Transverse colon (tissue), 4 donors: ENCODE measurements at regions not wholly inside any gene's neighbourhood (a gene's known extent, or its start where the extent isn't known, plus 50 kb on each side); places are given as distances from the start of the nearest gene placed in this dataset.

ENCODE experiments used
- POLR2A ChIP-seq: fragments of 450-650 bp; IDR thresholded peaks from one replicate; pipeline ENCODE4 v1.6.1; 2016; ENCODE audit warnings: antibody characterized with exemption, mild to moderate bottlenecking, moderate library complexity
- POLR2AphosphoS5 ChIP-seq, 3 donors: sonication (generic); formaldehyde crosslinking; IDR thresholded peaks; one replicate each; pipeline ENCODE4 v1.6.1; 2016; ENCODE audit warnings: antibody characterized with exemption in 3 of 3
- TF ChIP-seq, protein P1 (sequence below), 5 experiments: fragments of 200-600 bp in 3 of 5; fragments of 450-650 bp in 2 of 5; sonication (generic) in 3 of 5; IDR thresholded peaks; 1 replicate in 2 of 5; 2 replicates in 3 of 5; pipeline ENCODE4 v1.5.1; 2016 to 2017; ENCODE audit warnings: antibody characterized with exemption in 5 of 5, inconsistent platforms in 3 of 5, mild to moderate bottlenecking in 2 of 5, moderate library complexity in 1 of 5

- TF ChIP-seq, protein P1, sequence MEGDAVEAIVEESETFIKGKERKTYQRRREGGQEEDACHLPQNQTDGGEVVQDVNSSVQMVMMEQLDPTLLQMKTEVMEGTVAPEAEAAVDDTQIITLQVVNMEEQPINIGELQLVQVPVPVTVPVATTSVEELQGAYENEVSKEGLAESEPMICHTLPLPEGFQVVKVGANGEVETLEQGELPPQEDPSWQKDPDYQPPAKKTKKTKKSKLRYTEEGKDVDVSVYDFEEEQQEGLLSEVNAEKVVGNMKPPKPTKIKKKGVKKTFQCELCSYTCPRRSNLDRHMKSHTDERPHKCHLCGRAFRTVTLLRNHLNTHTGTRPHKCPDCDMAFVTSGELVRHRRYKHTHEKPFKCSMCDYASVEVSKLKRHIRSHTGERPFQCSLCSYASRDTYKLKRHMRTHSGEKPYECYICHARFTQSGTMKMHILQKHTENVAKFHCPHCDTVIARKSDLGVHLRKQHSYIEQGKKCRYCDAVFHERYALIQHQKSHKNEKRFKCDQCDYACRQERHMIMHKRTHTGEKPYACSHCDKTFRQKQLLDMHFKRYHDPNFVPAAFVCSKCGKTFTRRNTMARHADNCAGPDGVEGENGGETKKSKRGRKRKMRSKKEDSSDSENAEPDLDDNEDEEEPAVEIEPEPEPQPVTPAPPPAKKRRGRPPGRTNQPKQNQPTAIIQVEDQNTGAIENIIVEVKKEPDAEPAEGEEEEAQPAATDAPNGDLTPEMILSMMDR (IDR thresholded peaks at IDR 0.05), result no peak
- TF ChIP-seq POLR2A (no peak), POLR2AphosphoS5 (IDR thresholded peaks at IDR 0.05) (no peak)
Observed at GRCh38 chr12:13487326-13487725, 290.8 kb downstream of the EMP1 start.
